Right ventricle myocardium inferior (tissue), 1 donor: ENCODE measurements at regions not wholly inside any gene's neighbourhood (a gene's known extent, or its start where the extent isn't known, plus 50 kb on each side); places are given as distances from the start of the nearest gene placed in this dataset.

Source experiments
- ATAC-seq: fragments of 200-7000 bp; cut with Tn5 transposase; one replicate; pipeline ENCODE4 v1.9.1; 2020; ENCODE audit warnings: mild to moderate bottlenecking, moderate library complexity
- DNase-seq: peaks from one replicate; pipeline ENCODE4 v3.0.0; 2021; ENCODE audit errors: missing footprints
- intact Hi-C: fragments of 100-400 bp; cut with DNase I; formaldehyde crosslinking; loops from one replicate; pipeline ENCODE4 v1.11.0; 2022
- donor health status: DM: no; HTN: yes; CAD: no; lungs with severe emphysema.

DNA sequence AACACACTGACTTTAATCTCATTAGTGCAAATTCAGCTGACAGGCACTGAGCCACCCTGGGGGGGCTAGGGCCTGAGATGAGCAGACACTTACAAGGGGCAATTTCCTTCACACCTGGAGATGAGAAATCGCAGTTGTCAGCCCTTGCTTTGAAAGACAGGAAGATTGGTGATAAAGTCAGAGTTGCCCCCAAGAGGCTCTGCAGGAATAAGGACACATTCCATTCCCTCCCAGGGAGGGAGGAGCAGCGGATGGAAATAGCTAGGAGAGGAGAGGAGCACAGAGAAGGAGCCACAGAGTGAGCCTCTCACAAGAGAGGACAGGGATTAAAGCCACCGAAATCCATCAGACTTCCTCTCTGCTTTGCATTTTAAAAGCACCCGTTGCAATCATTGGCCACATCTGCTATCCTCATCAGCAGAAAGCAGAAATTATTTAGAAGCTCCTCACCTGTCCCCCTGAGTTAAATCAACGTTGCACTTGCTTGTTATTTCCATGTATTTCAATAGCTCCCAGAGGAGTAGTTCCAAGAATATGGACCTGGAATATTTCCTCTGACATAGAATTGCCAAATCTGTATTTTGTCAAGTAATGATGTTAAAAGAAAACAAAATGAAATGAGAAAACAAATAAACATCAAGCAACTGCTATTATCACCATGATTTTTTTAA, 213.7 kb downstream of the BARX2 start:
- intact Hi-C loops: no loop called here
- ATAC-seq: no peak

DNA sequence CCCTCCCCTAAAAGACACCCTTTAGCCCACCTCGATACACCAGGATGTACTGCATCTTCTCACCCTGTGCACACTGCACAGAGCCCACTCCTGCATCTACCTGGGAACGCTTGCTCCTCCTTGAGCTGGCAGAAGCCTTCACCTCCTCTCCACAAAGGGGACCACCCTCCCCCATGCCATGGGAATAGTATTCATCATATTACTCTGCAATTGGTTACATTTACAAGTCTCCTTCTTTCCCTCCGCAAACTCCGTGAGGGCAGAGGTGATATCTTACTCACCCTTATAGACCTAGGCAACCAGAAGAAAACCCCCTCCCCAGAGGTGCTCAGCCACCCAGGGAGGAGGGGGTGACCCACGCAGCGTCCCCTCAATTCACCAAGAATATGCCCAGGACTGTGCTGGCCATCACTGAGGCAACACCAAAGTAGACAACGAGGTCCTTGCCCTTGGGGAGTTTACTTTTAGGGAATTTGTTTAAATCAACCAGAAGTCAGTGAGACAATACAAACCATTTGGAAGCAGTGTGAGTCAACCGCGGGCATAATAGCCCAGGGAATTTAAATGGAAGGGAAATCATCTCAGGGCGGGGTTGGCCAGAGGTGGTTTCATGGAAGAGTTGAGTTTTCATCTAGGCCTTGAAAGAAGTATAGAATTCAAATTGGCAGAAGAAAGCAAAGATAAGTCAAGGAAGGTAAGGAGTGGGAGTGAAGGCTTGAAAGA, 214.5 kb downstream of the BARX2 start:
- no peak for DNase-seq
- no peak for ATAC-seq
- intact Hi-C loops: no loop called here

More for the DNA sequence above, 213.7 kb downstream of the BARX2 start:
- DNase-seq: no peak

DNA sequence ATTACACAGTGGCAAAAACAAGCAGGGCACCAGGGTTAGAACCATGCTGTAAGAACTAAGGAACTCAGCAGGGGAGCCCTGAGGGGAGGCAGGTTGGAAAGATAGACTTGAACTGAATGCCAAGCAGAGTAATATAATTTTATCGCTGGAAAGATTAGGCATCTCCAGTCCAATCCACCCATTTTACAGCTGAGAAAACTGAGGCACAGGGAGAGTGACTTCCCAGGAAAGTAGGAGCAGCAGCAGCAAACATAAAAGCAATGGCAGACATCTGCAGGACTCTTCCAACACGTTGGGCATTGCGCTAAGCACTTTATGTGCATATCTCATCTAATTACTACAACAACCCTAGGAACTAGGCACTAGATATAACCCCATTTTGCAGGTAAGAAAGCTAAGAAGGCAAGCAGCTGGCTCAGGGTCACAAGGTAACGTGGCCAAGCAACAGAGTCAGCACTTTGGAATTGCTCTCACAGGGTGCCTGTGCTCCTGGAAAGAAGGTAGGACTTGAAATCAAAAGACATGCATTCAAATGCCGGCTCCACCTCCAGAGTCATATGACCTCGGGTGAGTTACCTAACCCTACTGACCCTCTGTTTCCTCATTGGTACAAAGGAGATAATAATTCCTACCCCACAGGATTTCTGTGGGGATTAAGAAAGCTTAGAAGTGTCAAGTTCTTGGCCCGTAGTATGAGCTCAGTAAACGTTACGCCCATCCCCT, 215.3 kb downstream of the BARX2 start:
- ATAC-seq (no peak), DNase-seq (no peak)

DNA sequence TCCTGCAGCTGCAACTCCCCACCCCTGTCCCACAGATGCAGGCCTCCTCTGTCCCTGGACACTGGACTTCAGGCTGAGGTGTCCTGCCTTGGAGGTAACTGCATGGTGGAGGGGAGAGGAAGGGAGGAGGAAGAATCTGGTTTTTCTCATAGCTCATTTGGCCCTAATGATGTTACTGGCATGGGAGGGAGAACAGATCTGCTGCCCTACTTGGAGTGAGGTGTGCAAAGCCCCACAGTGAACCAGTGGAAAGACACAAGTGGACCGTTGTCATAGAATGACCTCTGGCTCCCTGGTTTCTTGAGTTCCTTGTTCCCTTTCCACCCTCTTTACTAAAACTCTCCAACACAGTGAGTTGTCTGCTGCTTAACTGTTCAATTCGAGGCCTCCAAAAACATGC, 215.9 kb downstream of the BARX2 start:
- intact Hi-C loops: no loop called here
- no peak for ATAC-seq
- DNase-seq: no peak

More for the DNA sequence above, 215.3 kb downstream of the BARX2 start:
- intact Hi-C loops: no loop called here

DNA sequence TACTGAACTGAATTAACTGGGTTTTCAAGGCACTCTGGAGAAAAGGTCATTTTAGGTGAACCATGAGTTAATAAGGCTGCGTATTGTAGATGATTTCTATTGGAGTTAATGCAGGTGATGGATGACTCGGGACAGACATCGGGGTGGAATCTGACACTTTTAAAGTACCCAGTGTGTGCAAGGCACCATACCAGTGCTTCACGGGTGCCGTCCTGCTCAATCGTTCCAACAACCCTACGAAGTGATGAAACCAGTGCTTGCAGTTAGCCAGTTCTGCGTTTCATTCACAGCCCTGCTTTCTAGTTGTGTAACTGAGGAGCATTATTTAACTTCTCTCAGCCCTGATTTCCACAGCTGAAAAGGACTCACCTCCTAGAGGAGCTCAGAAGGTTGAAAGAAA, 216.5 kb downstream of the BARX2 start:
- no peak for DNase-seq
- intact Hi-C loops: no loop called here

DNA sequence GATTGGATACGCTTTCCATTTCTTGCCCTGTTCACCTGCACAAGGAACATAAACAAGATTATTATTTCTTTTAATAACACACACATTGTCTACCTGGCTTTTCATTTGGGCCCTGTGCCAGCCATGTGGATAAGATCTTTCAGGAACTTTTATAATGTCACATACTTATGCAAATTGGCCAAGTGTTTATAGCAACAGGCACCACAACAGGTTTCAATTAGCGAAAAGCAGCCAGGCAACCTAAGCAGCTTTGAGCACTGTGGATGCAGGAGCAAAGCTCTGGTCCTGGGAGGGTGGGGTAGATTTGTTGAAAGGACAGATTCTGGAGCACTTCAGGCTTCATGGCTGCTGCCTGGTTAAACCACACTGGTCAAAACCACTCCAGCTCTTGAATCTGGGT, 217.4 kb downstream of the BARX2 start:
- intact Hi-C loops: no loop called here

More for the DNA sequence above, 216.5 kb downstream of the BARX2 start:
- no peak for ATAC-seq

DNA sequence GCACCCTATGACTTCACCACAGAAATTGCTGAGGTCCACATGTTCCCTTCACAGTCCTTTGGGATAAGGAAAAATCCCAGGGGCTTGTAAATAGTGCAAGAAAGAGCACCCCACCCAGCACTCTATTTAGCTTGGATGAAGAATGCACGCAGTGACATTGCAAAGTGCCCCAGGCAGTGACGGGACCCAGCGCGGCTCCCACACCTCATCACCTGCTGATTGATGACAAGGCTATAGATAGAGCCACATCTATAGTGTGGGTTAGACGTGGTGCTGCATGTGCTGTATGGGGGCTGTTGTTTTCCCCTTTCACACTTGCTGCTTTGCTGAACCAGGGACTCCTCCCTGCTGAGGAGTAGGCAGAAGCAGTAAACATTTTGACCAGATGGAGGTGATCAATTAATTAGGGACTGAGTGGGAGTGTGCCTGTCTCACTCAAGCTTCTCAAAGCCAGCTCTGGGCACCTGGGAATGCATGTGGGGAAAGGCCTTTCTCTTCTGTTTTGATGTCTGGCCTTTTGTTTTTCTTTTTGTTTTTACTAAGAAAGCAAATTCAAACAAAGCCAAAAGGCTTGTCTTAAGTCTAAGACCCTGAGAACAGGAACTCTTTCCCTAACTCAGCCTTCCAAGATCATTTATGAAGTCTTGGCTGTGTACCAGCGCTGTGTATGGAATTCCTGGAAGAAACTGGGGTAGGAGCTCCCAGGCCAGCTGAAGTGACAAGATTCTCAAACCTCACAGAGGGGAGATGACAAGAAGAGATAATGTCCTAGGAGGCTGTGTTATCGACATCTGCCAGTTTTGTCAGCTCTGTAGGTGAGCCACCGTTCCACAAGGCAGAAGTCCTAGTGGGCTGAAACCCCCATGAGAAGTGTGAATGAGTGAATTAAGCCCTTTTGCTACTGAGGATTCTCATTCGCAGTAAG, 219.7 kb downstream of the BARX2 start:
- intact Hi-C loops: no loop called here
- DNase-seq (no peak), ATAC-seq (no peak)

More for the DNA sequence above, 217.4 kb downstream of the BARX2 start:
- DNase-seq: no peak
- ATAC-seq: no peak

DNA sequence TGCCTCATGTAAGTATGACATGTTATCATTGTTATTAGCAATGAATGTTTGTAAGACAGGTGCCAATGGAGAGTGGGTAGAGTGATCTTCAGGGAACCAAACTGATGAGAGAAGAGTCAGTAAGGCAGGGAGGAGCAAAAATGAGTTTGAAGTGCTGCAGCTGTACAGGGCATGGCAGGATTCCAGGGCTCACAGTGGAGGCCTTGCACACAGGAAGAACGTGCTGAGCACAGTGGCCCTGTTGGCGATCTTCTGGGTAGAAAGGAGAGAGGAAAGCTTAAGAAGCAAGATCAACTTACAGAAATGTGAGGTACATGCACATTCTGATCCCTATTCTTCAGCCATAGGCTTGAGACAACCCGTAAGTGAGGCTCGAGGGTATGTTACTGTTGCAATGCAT, 219.3 kb upstream of the TMEM45B start:
- DNase-seq (no peak), ATAC-seq (no peak)
- intact Hi-C loops: no loop called here

DNA sequence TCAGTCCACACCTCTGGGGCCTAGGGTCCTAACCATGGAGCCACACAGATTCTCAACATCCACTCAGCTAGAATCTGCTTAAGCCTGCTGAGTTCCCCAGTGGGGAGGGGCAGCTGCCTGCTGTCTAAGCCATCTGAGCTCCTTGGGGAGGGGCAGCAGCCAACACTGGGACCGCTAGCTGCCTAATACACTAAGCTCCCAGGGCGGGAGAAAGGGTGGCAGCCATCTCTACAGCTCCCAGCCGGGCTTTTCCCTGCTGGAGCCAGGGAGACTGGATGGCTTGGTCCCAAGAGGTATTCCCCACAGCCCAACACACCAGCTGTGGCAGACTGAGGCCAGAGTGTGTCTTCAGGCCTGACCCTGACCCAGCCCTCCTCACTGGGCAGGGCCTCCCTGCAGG, 217.3 kb upstream of the TMEM45B start:
- intact Hi-C loops: no loop called here
- ATAC-seq (no peak), DNase-seq (no peak)

DNA sequence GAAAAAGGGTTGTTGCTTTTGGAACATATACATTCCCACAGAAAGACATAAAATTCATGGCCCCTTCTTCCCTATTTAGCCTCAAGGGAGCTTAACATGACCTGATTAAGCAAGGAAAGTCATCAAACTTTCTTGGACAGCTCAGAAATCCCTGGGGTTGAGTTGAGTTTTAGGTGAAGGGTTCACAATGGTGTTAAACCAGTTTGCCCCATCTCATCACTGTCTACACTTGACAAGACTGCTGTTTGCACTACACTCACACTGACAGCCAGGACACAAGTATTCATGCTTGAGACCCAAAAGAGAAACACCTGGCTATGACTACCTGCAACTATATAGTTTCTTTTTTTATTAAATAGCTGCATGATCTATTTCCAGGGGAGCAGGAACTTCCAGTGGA, 209.8 kb upstream of the TMEM45B start:
- intact Hi-C loops: no loop called here
- ATAC-seq: no peak
- no peak for DNase-seq

DNA sequence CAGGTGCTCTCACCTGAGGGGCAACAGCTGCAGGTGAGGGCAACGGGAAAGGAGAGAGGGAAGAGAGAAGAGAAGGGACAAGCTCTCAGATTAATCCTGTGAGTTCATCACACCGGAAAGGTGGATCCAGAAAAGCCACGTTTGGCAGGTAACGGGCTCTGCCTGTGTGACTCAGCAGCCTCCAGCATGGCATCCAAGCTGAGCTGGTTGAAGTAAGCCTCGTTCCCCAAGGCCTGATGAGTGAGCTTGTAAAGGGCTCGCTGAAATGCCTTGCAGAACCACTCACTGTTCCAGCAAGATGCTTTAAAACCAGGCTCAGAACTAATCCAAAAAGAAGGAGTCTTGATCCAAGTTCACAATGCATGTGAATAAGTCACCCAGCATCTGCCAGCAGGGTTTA, 206.9 kb upstream of the TMEM45B start:
- no peak for ATAC-seq
- no peak for DNase-seq
- intact Hi-C loops: no loop called here

DNA sequence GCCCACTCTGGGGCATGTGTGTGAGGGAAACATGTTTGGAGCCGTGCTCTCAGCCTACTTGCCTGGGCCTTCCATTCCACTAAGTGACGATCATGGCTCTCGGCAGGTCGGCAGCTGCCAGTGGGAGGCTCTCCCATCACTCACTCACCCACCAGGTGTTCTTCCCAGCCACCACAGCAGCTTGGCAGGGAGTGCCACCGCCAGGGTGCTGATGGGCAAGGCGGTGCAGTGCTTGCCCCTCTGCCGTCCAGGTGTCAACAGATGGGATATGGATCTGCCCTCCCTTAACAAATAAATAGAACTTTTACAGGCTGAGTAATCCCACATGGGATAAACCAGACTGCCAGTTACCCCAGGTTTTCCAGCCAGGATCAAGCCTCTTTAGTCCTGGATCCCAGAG, 205.5 kb upstream of the TMEM45B start:
- intact Hi-C loops: no loop called here
- no peak for DNase-seq
- ATAC-seq: no peak

DNA sequence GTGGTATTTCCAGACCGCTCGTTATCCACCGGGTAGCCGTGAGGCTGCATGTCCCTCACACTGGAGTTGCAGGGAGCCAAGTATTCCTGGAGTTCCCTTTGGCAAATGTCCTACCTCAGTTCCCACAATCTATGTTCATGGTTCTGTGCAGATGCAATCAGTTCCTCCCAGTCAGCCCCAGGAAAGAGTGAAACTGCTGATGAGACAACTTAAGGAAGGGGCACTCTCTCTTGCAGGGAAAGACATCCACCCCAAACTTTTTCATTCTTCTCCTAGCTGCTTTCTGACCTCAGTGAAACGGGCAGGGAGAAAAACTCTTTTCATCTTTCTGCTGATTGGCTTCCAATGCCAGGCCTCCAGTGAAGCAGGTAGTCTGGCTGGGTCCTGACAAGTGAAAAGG, 205.1 kb upstream of the TMEM45B start:
- intact Hi-C loops: no loop called here
- DNase-seq: no peak
- no peak for ATAC-seq

DNA sequence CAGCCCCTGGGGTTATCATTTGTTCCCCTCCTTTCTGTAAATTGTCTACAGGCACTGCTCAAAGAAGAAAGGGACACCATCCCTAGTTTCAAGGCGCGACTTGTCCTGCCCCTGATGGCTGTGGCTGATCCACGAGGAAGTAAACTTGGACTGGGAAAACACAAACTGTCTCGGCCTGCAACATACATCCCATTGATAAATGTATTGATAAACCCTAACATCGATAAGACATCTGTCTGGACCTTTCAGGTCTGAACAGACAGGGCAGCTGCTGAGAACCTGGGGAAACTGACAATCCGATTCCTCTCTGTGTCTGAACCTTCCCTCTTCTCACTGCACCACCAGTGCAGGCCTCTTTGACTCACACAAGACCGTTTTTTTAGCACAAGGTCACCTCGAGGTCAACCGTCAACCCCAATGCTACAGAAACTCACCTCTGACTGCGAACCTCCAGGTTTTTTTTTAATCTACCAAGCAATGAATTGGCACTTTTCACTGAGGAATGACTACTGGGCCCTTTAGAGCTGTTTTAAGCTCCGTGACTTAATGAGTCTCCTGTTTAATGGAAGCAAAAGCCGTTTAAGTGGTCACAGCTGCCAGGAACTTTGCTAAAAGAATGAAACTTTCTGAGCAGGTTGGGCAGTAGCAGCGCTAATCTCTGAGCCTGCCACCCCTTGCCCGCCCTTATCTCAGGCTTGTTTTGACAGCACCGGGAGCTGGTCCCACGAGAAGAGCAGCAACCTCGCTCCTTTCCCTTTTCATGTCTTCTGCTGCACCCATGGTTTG, 203.8 kb upstream of the TMEM45B start:
- no peak for ATAC-seq
- intact Hi-C loops: no loop called here
- DNase-seq: no peak

DNA sequence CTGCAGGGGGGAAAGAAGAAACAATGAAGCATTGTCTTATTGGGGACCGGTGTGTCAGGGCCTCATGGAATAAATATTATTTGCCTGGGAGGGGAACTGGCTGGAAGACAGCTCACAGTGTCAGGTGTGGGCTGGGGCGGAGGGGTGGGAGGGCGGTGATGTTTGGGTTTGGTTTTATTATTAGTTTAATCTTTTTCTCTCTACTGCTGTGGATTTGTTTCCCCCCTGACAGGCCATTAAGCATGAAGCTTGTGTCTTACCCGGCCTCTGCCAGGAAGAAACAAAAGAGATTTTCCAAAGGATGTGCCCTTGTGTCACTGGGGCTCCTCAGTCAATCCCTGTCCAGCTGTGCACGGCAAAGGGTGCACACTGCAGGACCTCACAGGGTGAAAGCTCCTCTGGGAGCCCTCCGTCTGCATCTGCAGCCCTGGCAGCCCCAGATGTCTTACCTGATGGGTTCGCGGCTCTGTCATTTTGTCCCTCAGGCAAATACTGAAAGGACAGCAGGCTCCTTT, 203.1 kb upstream of the TMEM45B start:
- ATAC-seq (no peak), DNase-seq (no peak)
- intact Hi-C loops: no loop called here

DNA sequence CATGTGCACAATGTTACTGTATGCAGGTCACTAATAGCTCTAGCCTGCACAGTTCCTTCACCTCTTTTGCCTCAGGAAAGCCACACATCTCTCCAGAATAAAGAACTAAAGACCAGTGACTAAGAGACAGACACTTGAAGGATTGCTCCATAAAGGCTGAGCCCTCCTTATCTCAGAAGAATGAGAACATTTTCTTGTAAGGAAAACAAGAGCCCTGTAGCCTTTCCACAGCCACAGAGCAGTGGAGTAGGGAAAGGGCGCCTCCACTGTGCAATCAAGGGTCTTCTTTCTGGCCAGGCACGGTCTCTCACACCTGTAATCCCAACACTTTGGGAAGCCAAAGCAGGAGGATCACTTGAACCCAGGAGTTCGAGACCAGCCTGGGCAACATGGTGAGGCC, 202.6 kb upstream of the TMEM45B start:
- intact Hi-C loops: no loop called here
- DNase-seq (no peak), ATAC-seq (no peak)

DNA sequence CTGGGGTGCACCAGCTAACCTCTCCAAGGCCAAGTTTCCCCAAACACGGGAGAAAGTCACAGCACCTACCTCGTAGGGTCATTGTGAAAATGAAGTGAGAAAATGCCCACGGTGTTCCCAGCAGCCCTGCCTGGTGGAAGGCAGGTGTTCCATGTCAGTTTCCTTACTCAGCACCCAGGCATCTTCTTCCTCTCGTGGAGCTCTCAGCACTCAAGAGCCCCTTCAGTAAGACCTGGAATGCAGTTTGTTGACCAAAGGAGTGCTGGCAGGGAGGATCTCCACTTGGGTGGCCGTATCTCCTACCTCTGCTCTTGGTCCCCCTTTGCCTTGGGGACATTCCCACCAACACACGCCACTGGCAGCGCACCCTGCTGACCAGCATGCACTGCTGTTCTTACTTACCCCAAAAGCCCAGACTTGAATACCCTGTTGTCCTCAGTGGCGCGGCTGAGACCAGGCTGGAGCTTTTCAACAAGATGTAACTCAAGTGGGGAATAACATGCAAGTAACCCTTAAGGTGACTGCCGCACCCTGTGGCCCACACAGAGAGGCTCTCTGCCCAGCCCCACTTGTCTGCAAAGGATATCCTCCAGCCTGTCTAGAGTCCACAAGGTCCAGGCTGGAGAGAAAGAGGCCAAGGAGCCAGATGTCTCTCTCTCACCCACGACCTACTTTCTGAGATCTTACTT, 201.2 kb upstream of the TMEM45B start:
- intact Hi-C loops: no loop called here
- DNase-seq: no peak
- ATAC-seq: no peak
